Lower lobe of right lung (tissue), 2 donors: ENCODE measurements at regions not wholly inside any gene's neighbourhood (a gene's known extent, or its start where the extent isn't known, plus 50 kb on each side); places are given as distances from the start of the nearest gene placed in this dataset.
"Not testable (repeated sequence)": the region's sequence is repeated elsewhere in the genome, so short reads cannot be mapped to it uniquely, and the experiment has no call there.

Experiments used
- ATAC-seq, 2 donors: fragments of 200-7000 bp; cut with Tn5 transposase; one replicate each; pipeline ENCODE4 v1.9.1; 2020 to 2022; ENCODE audit warnings: mild to moderate bottlenecking in 2 of 2, moderate library complexity in 2 of 2
- DNase-seq: peaks from one replicate; pipeline ENCODE4 v3.0.0-alpha.2; 2020
- H3K27ac ChIP-seq: fragments of 200-600 bp; one replicate; pipeline ENCODE4 v1.8.0; 2022
- H3K27me3 ChIP-seq: fragments of 200-600 bp; one replicate; pipeline ENCODE4 v1.8.0; 2022; ENCODE audit warnings: low read depth
- H3K36me3 ChIP-seq: fragments of 200-600 bp; one replicate; pipeline ENCODE4 v1.8.0; 2022; ENCODE audit warnings: mild to moderate bottlenecking
- H3K4me1 ChIP-seq: fragments of 200-600 bp; one replicate; pipeline ENCODE4 v1.8.0; 2022
- H3K4me3 ChIP-seq: fragments of 200-600 bp; one replicate; pipeline ENCODE4 v1.8.0; 2022; ENCODE audit warnings: mild to moderate bottlenecking
- H3K9me3 ChIP-seq: fragments of 200-600 bp; one replicate; pipeline ENCODE4 v1.8.0; 2022
- intact Hi-C: fragments of 100-400 bp; cut with DNase I; formaldehyde crosslinking; loops from one replicate; pipeline ENCODE4 v1.11.0; 2022
- TF ChIP-seq, protein P1 (sequence below): fragments of 200-600 bp; IDR thresholded peaks from one replicate; pipeline ENCODE4 v1.8.0; 2022; ENCODE audit warnings: antibody characterized with exemption, mild to moderate bottlenecking
- donor health status: DM: no; HTN: yes; CAD: no; lungs with severe emphysema.

DNA sequence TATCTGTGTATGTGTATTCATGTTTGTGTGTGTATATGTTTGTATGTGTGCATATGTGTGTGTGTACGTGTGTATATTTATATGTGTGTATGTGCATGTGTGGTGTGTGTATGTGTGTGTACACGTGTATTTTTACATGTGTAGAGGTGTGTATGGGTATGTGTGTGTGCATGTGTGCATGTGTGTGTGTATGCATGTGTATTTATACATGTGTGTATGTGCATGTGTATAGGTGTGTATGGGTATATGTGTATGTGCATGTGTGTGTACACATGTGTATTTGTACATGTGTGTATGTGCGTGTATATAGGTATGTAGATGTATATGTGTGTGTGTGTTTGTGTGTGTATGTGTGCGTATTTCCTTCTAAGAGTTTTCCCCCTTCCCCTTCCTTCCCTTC lies 207.7 kb upstream of the ATP6AP2 start:
- no peaks in the 10 kb centered on the region for H3K4me1 ChIP-seq
- ATAC-seq = no peak
- no peaks in the 10 kb centered on the region for H3K36me3 ChIP-seq
- DNase-seq = no peak
- intact Hi-C loops = no loop called here
- TF ChIP-seq, protein P1, sequence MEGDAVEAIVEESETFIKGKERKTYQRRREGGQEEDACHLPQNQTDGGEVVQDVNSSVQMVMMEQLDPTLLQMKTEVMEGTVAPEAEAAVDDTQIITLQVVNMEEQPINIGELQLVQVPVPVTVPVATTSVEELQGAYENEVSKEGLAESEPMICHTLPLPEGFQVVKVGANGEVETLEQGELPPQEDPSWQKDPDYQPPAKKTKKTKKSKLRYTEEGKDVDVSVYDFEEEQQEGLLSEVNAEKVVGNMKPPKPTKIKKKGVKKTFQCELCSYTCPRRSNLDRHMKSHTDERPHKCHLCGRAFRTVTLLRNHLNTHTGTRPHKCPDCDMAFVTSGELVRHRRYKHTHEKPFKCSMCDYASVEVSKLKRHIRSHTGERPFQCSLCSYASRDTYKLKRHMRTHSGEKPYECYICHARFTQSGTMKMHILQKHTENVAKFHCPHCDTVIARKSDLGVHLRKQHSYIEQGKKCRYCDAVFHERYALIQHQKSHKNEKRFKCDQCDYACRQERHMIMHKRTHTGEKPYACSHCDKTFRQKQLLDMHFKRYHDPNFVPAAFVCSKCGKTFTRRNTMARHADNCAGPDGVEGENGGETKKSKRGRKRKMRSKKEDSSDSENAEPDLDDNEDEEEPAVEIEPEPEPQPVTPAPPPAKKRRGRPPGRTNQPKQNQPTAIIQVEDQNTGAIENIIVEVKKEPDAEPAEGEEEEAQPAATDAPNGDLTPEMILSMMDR = no peak
- H3K9me3 ChIP-seq = no peaks in the 10 kb centered on the region
- no peak overlapping the region for H3K4me3 ChIP-seq
- no peak overlapping the region for H3K27ac ChIP-seq
- no peaks in the 10 kb centered on the region for H3K27me3 ChIP-seq

DNA sequence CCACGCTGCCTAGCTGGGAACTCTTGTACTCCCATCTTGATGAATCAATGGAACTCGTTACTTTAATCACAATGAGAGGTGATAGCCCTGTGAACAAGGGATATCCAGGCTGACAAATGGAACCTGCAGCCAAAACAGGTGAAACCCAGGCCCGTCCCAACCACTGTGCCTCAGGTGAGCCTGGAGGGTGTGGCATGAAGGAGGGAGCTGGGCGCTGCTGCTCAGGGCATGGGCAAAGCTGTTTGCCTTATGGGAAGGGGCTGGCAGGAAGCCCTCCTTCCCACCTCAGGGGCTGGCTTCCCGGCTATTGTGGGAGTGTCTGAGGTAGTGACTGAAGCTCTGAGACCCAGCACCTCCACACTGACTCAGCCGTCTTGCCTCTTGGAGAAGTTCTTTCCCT lies 209.4 kb upstream of the ATP6AP2 start:
- Histone ChIP-seq H3K4me3 (no peak overlapping the region), H3K27me3 (no peaks in the 10 kb centered on the region), H3K4me1 (no peaks in the 10 kb centered on the region), H3K27ac (no peak overlapping the region), H3K36me3 (no peaks in the 10 kb centered on the region), H3K9me3 (no peaks in the 10 kb centered on the region)
- intact Hi-C loops = no loop called here
- DNase-seq (no peak), ATAC-seq (no peak)
- TF ChIP-seq, protein P1 = no peak

DNA sequence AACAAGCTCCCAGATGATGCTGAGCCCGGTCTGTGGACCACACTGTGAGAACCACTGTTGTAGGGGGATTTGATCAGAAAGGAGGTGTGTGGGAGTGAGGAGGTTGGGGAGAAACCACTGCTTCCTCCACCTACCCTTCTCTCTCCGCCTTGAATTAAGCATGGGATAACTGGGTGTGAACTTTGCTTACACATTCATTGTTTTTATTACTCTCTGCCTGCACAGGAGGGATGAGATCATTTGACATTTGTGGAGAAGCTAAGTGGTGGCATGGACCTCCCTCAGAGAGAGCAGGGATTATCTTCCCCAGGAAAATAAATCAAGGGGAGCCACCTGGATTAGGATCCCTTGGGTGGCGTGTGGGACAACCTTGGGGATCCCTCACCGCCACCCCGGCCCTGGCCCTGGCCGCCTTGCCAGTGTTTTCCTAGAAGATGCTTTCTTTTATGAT lies 212.1 kb upstream of the ATP6AP2 start:
- intact Hi-C loops = no loop called here
- no peak for DNase-seq
- no peaks in the 10 kb centered on the region for H3K9me3 ChIP-seq

DNA sequence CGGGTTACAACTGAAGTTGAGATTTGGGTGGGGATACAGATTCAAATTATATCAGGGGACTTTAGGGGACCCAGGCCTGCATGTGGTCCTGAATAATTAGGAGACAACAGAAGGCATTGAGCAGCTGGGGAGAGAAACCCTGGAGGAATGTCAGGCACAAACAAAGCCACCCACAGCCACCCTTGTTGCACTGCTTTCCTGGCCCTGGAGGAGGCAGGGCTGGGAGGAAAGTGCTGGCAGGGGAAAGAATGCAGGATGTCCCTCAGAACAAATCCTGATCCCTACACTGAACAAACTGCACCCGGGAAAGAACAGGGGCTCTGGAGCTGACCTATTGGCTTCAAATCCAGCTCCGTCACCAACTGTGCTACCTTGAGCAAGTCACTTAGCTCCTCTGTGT lies 214.1 kb upstream of the ATP6AP2 start:
- no peaks in the 10 kb centered on the region for H3K9me3 ChIP-seq
- TF ChIP-seq, protein P1 = no peak
- ATAC-seq (no peak), DNase-seq (no peak)
- no peak overlapping the region for H3K27ac ChIP-seq
- H3K4me1 ChIP-seq = no peaks in the 10 kb centered on the region
- no peaks in the 10 kb centered on the region for H3K27me3 ChIP-seq
- intact Hi-C loops = no loop called here
- H3K36me3 ChIP-seq = no peaks in the 10 kb centered on the region
- no peak overlapping the region for H3K4me3 ChIP-seq

More for the DNA sequence above, 212.1 kb upstream of the ATP6AP2 start:
- H3K4me3 ChIP-seq = no peak overlapping the region
- H3K27ac ChIP-seq = no peak overlapping the region
- no peaks in the 10 kb centered on the region for H3K27me3 ChIP-seq
- no peak for ATAC-seq
- H3K36me3 ChIP-seq = no peaks in the 10 kb centered on the region
- no peaks in the 10 kb centered on the region for H3K4me1 ChIP-seq
- TF ChIP-seq, protein P1 = no peak

DNA sequence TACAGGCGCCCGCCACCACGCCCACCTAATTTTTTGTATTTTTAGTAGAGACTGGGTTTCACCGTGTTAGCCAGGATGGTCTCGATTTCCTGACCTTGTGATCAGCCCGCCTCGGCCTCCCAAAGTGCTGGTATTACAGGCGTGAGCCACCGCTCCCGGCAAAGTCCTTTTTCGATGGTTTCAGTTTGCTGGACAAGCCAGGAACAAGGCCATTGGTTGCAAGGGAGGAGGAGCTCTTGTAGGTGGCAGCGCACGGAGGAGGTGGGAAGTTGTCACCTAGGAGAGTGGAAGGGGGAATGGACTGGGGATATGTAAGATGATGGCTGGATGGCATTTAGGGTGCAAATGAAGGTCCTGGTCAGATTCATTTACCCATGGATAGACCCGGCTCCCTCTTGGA lies 218.5 kb upstream of the ATP6AP2 start:
- H3K27me3 ChIP-seq, DNase-seq, ATAC-seq, H3K4me1 ChIP-seq, H3K36me3 ChIP-seq, intact Hi-C loops, H3K9me3 ChIP-seq, H3K27ac ChIP-seq, H3K4me3 ChIP-seq: not testable (repeated sequence)

DNA sequence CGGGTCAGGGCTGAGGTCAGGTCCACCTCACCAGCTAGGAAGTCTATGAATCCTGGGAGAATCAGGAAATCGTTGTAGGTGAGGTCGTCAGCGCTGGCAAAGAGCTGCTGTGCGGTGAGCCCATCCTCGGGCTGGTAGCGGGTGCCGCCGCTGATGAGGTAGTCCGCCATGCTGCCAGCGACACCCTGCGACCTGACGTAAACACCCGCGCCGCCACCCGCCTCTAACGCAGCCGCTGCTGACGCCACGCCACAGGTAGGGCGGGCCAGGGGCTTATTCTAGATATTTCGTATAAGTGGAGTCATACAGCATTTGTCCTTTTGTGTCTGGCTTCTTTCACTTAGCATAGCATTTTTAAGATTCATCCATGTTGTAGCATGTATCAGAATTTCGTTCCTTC lies 220.2 kb upstream of the ATP6AP2 start:
- no peaks in the 10 kb centered on the region for H3K27me3 ChIP-seq
- no peaks in the 10 kb centered on the region for H3K36me3 ChIP-seq
- TF ChIP-seq, protein P1 = no peak
- H3K4me1 ChIP-seq = no peaks in the 10 kb centered on the region
- H3K27ac ChIP-seq = no peak overlapping the region
- DNase-seq (no peak), ATAC-seq (no peak)
- no peak overlapping the region for H3K4me3 ChIP-seq
- intact Hi-C loops = no loop called here
- no peaks in the 10 kb centered on the region for H3K9me3 ChIP-seq
